NB4 (cell line): ENCODE measurements at regions not wholly inside any gene's neighbourhood (a gene's known extent, or its start where the extent isn't known, plus 50 kb on each side); places are given as distances from the start of the nearest gene placed in this dataset.

Experiments
- DNase-seq: peaks from one replicate; pipeline ENCODE4 v3.0.0; 2010; ENCODE audit warnings: low read depth
- H3K4me3 ChIP-seq: one replicate; pipeline ENCODE4 v1.5.1; 2011; ENCODE audit warnings: mild to moderate bottlenecking, low read depth, low read length, moderate library complexity
- CTCF ChIP-seq: IDR thresholded peaks from one replicate; pipeline ENCODE4 v1.5.1; 2012; ENCODE audit warnings: low read depth, low read length
- MYC ChIP-seq: IDR thresholded peaks from 2 replicates; pipeline ENCODE4 v1.6.1; 2011; ENCODE audit warnings: low read depth, low read length
- POLR2A ChIP-seq: IDR thresholded peaks from 2 replicates; pipeline ENCODE4 v1.6.1; 2011; ENCODE audit warnings: mild to moderate bottlenecking; ENCODE audit not compliant: insufficient read length; ENCODE audit errors: extremely low read depth
- TF ChIP-seq, protein P1 (sequence below): IDR thresholded peaks from 2 replicates; pipeline ENCODE4 v1.6.1; 2011; ENCODE audit warnings: low read depth, low read length

DNA sequence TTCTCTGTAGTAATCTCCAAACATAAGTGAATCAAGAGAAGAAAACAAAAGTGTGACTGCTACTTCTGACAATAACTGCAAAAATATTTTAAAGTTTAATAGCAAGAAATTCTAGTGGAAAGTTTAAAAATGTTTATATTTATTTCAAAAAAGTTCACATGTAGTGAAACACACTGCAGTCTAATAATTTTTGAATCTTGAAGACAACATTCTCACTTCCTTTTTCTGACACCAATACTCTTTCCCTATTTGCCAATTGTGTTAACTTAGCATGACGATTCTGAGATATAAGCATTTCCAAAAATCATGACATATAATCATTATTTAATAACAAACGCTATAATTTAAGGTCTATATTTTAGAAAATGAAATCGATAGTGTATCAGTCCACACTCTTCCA, 429.1 kb upstream of the PKDCC start:
- no peak overlapping the region for H3K4me3 ChIP-seq
- no peak for DNase-seq
- no peak for TF ChIP-seq POLR2A
- TF ChIP-seq MYC = no peak
- TF ChIP-seq, protein P1, sequence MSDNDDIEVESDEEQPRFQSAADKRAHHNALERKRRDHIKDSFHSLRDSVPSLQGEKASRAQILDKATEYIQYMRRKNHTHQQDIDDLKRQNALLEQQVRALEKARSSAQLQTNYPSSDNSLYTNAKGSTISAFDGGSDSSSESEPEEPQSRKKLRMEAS = no peak
- no peak for TF ChIP-seq CTCF

GRCh38 chr2:41621095-41621494, 426.7 kb upstream of the PKDCC start:
- TF ChIP-seq MYC = no peak
- no peak for TF ChIP-seq POLR2A
- TF ChIP-seq, protein P1 = no peak
- TF ChIP-seq CTCF = no peak
- DNase-seq = no peak

GRCh38 chr2:41621563-41621962, 426.3 kb upstream of the PKDCC start:
- DNase-seq = no peak
- H3K4me3 ChIP-seq = no peak overlapping the region
- TF ChIP-seq CTCF (no peak), POLR2A (no peak), MYC (no peak)
- TF ChIP-seq, protein P1 = no peak

More at GRCh38 chr2:41621095-41621494, 426.7 kb upstream of the PKDCC start:
- no peak overlapping the region for H3K4me3 ChIP-seq

DNA sequence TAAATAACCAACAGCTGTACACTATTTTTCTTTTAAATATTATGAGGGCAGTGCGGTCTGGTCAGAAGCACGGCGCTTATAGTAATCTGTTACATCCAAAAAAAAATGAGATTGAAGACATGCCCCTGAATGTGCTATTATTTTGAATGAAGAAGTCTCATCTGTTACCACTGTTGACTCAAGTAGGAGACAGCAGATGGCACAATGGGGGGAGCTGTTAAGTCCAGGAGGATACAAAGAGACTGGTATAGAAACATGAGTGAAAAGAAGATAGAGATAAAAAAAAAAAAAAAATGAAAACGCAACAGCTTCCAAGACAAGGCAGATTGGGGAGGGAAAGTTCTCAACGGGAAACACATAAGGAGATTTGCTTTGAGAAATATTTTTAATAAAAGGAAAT, 425.5 kb upstream of the PKDCC start:
- no peak overlapping the region for H3K4me3 ChIP-seq
- no peak for TF ChIP-seq POLR2A
- TF ChIP-seq CTCF = no peak
- TF ChIP-seq, protein P1 = no peak
- no peak for TF ChIP-seq MYC

DNA sequence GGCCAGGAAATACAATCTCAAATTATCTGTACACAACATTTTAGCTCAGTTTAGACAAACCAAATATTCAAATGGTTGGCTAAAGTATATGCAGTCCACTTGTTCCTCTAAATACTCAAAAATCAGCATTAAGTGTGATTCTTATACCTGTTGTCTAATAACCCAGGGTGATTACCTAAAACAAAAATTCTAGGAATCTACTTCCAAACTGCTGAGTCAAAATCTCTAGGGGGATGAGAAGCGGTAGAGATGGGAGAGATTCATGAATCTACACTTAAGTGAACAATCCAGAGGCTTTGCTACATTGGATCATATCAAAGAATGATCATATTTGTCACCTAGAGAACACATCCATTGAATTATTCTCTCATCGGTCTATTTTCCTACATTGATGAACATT, 420.9 kb upstream of the PKDCC start:
- H3K4me3 ChIP-seq = no peak overlapping the region
- DNase-seq = no peak
- TF ChIP-seq MYC = no peak
- no peak for TF ChIP-seq CTCF
- TF ChIP-seq, protein P1 = no peak
- TF ChIP-seq POLR2A = no peak

More for the DNA sequence above, 425.5 kb upstream of the PKDCC start:
- no peak for DNase-seq

DNA sequence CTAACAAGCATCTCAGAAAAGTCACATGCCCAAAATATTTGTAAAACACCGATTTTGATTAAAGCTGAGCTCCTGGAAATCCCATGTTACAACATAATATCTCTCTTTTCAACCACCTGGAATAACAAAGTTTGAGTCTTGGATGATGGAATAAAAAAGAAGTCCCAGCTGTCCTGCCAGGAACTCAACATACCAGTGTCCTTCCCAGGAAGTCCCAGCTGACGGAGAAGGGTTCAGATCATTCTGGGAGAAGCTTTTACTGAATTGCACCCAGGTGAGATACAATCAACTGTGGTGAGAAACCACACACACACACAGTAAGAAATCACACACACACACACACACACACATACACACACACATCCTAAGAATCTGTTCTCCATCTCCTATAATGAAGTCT, 413.1 kb upstream of the PKDCC start:
- TF ChIP-seq CTCF = no peak
- TF ChIP-seq POLR2A = no peak
- no peak overlapping the region for H3K4me3 ChIP-seq
- DNase-seq = no peak
